Fibroblast of the aortic adventitia (primary cell): ENCODE measurements at regions not wholly inside any gene's neighbourhood (a gene's known extent, or its start where the extent isn't known, plus 50 kb on each side); places are given as distances from the start of the nearest gene placed in this dataset.
"Not testable (repeated sequence)": the region's sequence is repeated elsewhere in the genome, so short reads cannot be mapped to it uniquely, and the experiment has no call there.

Experiments
- DNase-seq: peaks from one replicate; pipeline ENCODE4 v3.0.0-alpha.2; 2010; ENCODE audit warnings: low read depth
- H3K4me3 ChIP-seq: 2 replicates; pipeline ENCODE4 v1.5.1; 2011; ENCODE audit warnings: low read depth, mild to moderate bottlenecking, control low read depth, low read length, moderate library complexity
- TF ChIP-seq, protein P1 (sequence below): IDR thresholded peaks from 2 replicates; pipeline ENCODE4 v1.5.1; 2011; ENCODE audit warnings: mild to moderate bottlenecking, low read length, control low read depth, inconsistent platforms; ENCODE audit not compliant: insufficient read depth

GRCh38 chr1:221965891-221966290 is 224.0 kb upstream of the DUSP10 start:
- DNase-seq, H3K4me3 ChIP-seq: not testable (repeated sequence)

GRCh38 chr1:221965252-221965651 is 223.4 kb upstream of the DUSP10 start:
- TF ChIP-seq, protein P1, sequence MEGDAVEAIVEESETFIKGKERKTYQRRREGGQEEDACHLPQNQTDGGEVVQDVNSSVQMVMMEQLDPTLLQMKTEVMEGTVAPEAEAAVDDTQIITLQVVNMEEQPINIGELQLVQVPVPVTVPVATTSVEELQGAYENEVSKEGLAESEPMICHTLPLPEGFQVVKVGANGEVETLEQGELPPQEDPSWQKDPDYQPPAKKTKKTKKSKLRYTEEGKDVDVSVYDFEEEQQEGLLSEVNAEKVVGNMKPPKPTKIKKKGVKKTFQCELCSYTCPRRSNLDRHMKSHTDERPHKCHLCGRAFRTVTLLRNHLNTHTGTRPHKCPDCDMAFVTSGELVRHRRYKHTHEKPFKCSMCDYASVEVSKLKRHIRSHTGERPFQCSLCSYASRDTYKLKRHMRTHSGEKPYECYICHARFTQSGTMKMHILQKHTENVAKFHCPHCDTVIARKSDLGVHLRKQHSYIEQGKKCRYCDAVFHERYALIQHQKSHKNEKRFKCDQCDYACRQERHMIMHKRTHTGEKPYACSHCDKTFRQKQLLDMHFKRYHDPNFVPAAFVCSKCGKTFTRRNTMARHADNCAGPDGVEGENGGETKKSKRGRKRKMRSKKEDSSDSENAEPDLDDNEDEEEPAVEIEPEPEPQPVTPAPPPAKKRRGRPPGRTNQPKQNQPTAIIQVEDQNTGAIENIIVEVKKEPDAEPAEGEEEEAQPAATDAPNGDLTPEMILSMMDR: no peak
- H3K4me3 ChIP-seq: no peak overlapping the region
- no peak for DNase-seq

GRCh38 chr1:221963742-221964141 is 221.9 kb upstream of the DUSP10 start:
- no peak for DNase-seq
- no peak overlapping the region for H3K4me3 ChIP-seq
- TF ChIP-seq, protein P1: no peak

- no peak overlapping the region for H3K4me3 ChIP-seq
- TF ChIP-seq, protein P1: no peak
- no peak for DNase-seq
Measured at GRCh38 chr1:221962385-221962784, 220.5 kb upstream of the DUSP10 start.

DNA sequence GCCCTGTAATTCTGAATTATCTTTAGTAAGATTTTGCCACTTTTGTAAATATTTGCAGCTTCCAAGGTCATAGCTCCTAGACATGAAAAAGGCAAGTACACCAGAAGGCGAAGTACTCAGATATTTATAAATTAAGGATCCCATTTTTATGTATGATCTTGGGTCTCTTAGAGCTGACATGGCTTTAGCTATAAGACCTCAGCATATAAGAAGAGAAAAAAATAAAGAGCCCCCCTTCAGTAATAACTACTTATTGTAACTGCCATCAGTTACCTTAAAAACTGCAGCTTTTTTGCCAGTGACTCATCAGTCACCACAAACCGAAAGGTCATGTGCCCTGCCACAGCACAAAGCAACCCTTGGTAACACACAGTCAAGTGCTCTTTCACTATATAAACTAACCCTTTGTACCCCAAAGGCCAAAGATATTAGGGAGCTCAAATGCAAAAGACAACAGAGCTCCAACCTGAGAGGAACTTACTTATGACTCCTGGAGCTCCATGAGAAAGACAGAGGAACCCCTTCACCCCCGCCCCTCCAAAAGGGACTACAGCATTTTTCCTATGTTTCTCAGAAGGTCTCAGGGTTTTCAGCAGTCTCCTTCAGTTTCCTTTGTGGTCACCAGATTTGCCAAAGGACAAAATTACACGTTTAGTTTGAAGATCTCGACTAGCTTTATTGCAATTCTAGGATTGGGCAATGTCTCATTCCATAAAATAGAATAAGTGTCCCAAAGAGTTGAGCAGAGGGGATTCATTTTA is 219.8 kb upstream of the DUSP10 start:
- no peak overlapping the region for H3K4me3 ChIP-seq
- DNase-seq: peak; percentile 44
- TF ChIP-seq, protein P1: no peak

- DNase-seq: peak; percentile 48
- not testable (repeated sequence) for H3K4me3 ChIP-seq
Measured at GRCh38 chr1:221958161-221958562, 216.3 kb upstream of the DUSP10 start.

- not testable (repeated sequence) for H3K4me3 ChIP-seq, DNase-seq
Measured at GRCh38 chr1:221957350-221957749, 215.5 kb upstream of the DUSP10 start.

- H3K4me3 ChIP-seq: no peak overlapping the region
- DNase-seq: no peak
- TF ChIP-seq, protein P1: no peak
Measured at GRCh38 chr1:221949996-221950395, 208.1 kb upstream of the DUSP10 start.
